ENCODE measurements at regions not wholly inside any gene's neighbourhood (a gene's known extent, or its start where the extent isn't known, plus 50 kb on each side); places are given as distances from the start of the nearest gene placed in this dataset.

DNA sequence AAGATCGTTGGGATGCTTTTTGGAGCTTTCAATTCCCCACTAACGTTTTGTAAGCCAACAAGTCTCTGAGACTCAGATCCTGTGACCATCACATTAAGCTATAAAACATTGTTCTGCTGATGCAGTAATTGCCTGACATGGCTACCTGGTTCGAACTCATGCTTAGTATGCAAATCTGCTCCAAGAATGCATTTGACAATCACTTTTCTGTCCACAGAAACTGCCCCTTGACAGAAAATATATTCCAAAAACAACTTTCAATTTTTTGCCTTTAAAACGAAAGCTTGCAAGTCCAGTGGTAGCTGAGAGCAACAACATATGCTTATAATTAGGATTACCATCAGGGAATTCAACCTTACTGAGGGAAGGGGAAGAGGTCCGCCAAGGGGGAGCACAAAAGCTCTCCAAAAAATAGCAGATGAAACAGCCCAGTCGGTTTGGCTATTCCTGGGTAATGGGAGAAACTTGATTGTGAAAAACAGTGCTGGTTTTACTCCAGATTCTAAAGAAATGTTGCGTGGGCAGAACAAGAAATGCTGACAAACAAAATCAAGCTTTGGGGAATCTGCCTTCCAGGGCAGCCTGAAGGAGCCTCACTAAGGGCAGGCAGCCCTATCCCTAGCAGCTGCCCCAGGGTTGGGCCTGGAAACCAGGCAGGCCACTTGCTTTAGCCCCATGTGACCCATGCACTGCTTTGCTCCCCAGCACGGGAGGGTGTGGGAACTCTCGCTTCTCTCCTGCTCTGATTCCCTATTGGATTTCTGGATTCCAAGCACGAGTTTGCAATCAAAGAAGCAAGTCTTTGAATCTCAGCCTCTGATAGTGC lies 160.7 kb upstream of the LDB2 start:
- TF ChIP-seq EZH2 (IDR thresholded peaks at IDR 0.05; ENCODE audit: insufficient read depth, poor library complexity, severe bottlenecking): no peak
- no peak for TF ChIP-seq EZH2phosphoT487 (IDR thresholded peaks at IDR 0.05; ENCODE audit: insufficient read depth, low read depth)
